ENCODE measurements at regions not wholly inside any gene's neighbourhood (a gene's known extent, or its start where the extent isn't known, plus 50 kb on each side); places are given as distances from the start of the nearest gene placed in this dataset.

GRCh38 chr5:127999909-128000308, 83.7 kb upstream of the SLC12A2 start:
- Mint-ChIP-seq H3K4me1 (ENCODE audit: low read depth, unreplicated experiment) (peaks cover 4% of the 10 kb centered on the region), H3K36me3 (ENCODE audit: unreplicated experiment) (no peaks in the 10 kb centered on the region), H3K9me3 (ENCODE audit: unreplicated experiment) (no peaks in the 10 kb centered on the region), H3K27me3 (ENCODE audit: unreplicated experiment) (no peaks in the 10 kb centered on the region), H3K27ac (ENCODE audit: unreplicated experiment) (no peak overlapping the region), H3K4me3 (ENCODE audit: unreplicated experiment) (no peak overlapping the region)
- no peak for TF ChIP-seq CTCF (IDR thresholded peaks at IDR 0.05; ENCODE audit: partially characterized antibody, unreplicated experiment)
- DNase-seq: no peak

- TF ChIP-seq CTCF (IDR thresholded peaks at IDR 0.05; ENCODE audit: partially characterized antibody, unreplicated experiment): no peak
Observed at GRCh38 chr5:128002425-128002824, 81.1 kb upstream of the SLC12A2 start.

GRCh38 chr5:128007939-128008338, 75.6 kb upstream of the SLC12A2 start:
- no peak for DNase-seq
- Mint-ChIP-seq H3K4me3 (ENCODE audit: unreplicated experiment) (no peak overlapping the region), H3K36me3 (ENCODE audit: unreplicated experiment) (no peaks in the 10 kb centered on the region), H3K9me3 (ENCODE audit: unreplicated experiment) (peaks cover 3% of the 10 kb centered on the region), H3K27me3 (ENCODE audit: unreplicated experiment) (peaks cover 2% of the 10 kb centered on the region), H3K27ac (ENCODE audit: unreplicated experiment) (no peak overlapping the region), H3K4me1 (ENCODE audit: low read depth, unreplicated experiment) (peaks cover 17% of the 10 kb centered on the region)
- TF ChIP-seq CTCF (IDR thresholded peaks at IDR 0.05; ENCODE audit: partially characterized antibody, unreplicated experiment): no peak

More at GRCh38 chr5:128002425-128002824, 81.1 kb upstream of the SLC12A2 start:
- Mint-ChIP-seq H3K4me3 (ENCODE audit: unreplicated experiment) (no peak overlapping the region), H3K4me1 (ENCODE audit: low read depth, unreplicated experiment) (peaks cover 2% of the 10 kb centered on the region), H3K36me3 (ENCODE audit: unreplicated experiment) (no peaks in the 10 kb centered on the region), H3K27me3 (ENCODE audit: unreplicated experiment) (peaks cover 2% of the 10 kb centered on the region), H3K9me3 (ENCODE audit: unreplicated experiment) (no peaks in the 10 kb centered on the region), H3K27ac (ENCODE audit: unreplicated experiment) (no peak overlapping the region)
- DNase-seq: no peak

- Mint-ChIP-seq H3K27ac (ENCODE audit: unreplicated experiment) (peak overlapping the region; percentile 38), H3K4me1 (ENCODE audit: low read depth, unreplicated experiment) (peaks cover 20% of the 10 kb centered on the region)
- no peak for TF ChIP-seq CTCF (IDR thresholded peaks at IDR 0.05; ENCODE audit: partially characterized antibody, unreplicated experiment)
Observed at GRCh38 chr5:128009403-128009802, 74.2 kb upstream of the SLC12A2 start.

GRCh38 chr5:128011339-128011738, 72.2 kb upstream of the SLC12A2 start:
- TF ChIP-seq CTCF (IDR thresholded peaks at IDR 0.05; ENCODE audit: partially characterized antibody, unreplicated experiment): no peak

More at GRCh38 chr5:128009403-128009802, 74.2 kb upstream of the SLC12A2 start:
- Mint-ChIP-seq H3K4me3 (ENCODE audit: unreplicated experiment) (no peak overlapping the region), H3K27me3 (ENCODE audit: unreplicated experiment) (peaks cover 2% of the 10 kb centered on the region), H3K9me3 (ENCODE audit: unreplicated experiment) (peaks cover 3% of the 10 kb centered on the region), H3K36me3 (ENCODE audit: unreplicated experiment) (no peaks in the 10 kb centered on the region)
- DNase-seq: no peak

More at GRCh38 chr5:128011339-128011738, 72.2 kb upstream of the SLC12A2 start:
- no peaks in the 10 kb centered on the region for H3K36me3 Mint-ChIP-seq (ENCODE audit: unreplicated experiment)
- H3K4me1 Mint-ChIP-seq (ENCODE audit: low read depth, unreplicated experiment): peaks cover 28% of the 10 kb centered on the region
- no peak overlapping the region for H3K4me3 Mint-ChIP-seq (ENCODE audit: unreplicated experiment)
- H3K9me3 Mint-ChIP-seq (ENCODE audit: unreplicated experiment): peaks cover 3% of the 10 kb centered on the region
- no peak overlapping the region for H3K27ac Mint-ChIP-seq (ENCODE audit: unreplicated experiment)
- DNase-seq: no peak
- H3K27me3 Mint-ChIP-seq (ENCODE audit: unreplicated experiment): no peaks in the 10 kb centered on the region
